NOMO-1 (cell line): ENCODE measurements at regions not wholly inside any gene's neighbourhood (a gene's known extent, or its start where the extent isn't known, plus 50 kb on each side); places are given as distances from the start of the nearest gene placed in this dataset.
A peak's percentile ranks its signal among the peaks of the same experiment; 100 is the strongest.

Experiments used
- DNase-seq, 2 experiments: peaks; one replicate each; lab custom pipeline; 2025; ENCODE audit not compliant: unreplicated experiment in 2 of 2; lab: John Stamatoyannopoulos, UW

DNA sequence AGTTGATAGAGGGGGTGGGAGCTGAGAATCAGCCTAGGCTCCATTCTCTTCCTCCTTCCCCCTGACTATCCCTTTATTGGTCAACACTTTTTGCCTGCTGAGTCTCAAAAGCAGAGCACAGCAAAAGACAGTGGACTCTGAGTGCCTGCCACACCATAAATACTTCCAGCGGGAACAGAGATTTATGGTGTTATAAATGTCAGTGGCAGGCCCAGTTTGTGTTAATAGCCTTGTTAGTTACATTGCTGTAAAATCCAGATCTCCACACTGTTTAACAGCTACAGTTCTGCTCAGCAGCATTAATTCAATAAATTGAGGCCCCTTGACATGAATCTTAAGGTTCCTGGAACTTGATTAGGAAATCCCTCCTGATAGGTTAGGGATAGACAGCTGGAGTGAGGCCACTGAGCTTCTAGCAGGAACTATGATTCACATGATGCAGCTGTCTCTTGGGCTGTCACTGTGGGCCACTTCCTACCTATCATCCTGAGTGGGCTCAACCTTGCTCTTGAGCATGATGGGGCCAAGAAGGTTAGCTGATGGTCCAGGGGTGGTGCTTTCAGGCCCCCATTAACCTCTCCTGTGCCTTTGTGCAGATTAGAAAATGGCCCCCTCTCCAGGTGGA lies 295.2 kb upstream of the SRRM4 start:
- no peak for DNase-seq

DNA sequence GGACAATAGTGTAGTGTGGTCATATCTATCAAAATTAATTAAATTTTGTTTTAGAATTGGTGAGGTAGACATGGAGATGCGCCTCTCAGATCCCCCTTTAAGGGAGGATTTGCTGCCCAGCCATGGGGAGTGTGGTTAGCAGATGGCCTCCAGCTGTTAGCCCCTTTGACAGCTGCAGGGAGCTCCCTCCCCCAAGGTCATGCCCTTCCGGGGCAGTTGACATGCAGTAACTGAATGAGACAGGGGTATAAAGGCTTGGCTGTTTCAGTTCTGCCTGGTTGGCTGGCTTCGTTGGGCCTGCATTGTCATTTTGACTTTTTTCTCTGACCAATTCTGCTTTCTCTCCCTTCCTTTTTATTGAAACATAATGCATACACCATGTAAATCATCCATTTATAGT lies 291.5 kb upstream of the SRRM4 start:
- DNase-seq: no peak

DNA sequence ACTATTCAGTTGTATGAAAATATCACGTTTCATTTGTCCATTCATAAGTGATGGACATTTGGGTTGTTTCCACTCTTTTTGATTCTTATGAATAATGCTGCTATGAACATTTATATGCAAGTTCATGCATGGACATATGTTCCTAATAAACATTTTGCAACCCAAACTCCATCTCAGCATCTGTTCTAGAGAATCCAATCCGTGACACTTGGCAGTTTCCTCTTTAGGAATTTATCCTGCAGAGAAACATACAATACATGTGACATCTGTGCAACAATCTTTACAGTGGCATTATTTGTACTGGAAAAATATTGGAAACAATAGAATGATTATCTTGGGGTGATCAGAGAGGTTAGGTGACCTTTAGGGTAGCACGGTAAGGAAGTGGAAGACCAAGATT lies 290.8 kb upstream of the SRRM4 start:
- no peak for DNase-seq

DNA sequence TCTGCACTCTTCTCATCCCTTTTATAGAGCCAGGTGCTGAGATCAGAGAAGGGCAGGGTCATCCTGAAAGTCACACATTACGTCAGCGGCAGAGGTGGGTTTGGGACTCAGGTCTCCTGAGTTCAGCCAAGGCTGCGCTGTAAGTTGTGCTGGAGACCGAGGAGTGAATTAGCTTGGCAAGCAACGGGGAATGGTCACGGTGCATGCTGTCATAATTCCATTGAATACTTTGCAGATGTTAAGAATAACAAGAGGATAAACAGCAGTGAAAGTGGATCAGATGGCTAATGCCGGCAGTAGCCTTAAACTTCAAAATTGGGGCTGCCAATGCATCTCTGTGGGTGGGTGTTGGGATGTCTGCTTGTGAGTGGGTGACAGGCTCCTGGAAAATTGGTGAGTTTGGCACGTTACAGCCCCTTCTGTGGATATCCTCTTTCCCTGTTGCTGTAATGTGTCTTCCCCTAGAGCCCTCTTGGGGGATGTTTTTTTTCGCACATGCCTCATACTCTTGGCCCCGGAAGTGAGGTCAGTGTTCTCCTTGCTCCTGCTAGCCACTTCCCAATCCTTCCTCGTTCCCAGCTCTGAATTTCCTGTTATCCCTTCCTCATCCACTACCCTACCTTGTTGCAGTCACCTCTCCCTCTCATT lies 287.1 kb upstream of the SRRM4 start:
- no peak for DNase-seq

DNA sequence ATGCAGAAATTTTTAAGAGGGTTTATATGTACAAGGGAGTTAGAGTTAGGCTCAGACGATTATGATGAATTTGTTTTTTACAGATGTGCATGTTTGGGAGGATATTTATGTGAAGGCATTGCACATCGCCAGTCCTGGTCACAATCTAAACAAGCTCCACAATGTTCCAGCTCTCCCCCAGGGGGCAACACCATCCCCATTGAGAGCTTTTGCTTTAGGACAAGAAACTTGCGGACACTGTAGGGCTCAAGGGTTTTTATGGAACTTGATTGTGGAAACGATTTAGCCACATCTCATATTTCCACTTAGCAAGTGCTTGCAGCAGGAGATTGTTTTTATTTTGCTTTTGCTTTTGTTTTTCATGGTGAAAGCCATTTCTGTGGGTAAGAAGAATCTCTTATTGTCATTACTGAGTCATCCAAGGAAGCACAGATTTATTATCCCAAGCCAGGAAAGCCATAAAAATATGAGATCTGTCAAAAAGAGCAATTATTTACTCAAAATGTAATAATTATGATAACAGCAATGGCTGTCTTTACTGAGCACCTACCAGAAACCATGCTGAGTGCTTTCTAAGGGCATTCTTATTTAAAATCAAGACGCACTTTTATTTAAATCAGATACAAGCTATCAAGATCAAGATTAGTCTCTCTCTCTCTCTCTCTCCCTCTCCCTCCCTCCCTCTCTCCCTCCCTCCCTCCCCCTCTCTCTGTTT lies 276.7 kb upstream of the SRRM4 start:
- no peak for DNase-seq

DNA sequence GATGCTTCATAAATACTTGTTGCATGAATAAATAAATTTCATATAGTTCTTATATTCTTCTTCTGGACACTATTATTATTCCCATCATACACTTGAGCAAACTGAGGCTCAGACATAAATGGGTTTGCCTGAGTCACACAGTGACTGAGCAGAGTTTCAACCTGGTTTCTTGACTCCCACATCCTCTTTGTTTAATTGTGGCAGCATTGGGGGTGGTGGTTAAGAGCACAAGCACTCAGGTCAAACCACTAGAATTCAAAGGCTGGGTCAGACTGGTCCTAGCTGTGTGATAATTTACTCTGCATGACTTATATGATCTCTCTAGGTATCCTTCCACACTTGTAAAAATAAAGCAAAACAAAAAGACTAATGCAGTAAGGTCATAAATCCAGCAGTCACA lies 274.9 kb upstream of the SRRM4 start:
- DNase-seq: no peak

DNA sequence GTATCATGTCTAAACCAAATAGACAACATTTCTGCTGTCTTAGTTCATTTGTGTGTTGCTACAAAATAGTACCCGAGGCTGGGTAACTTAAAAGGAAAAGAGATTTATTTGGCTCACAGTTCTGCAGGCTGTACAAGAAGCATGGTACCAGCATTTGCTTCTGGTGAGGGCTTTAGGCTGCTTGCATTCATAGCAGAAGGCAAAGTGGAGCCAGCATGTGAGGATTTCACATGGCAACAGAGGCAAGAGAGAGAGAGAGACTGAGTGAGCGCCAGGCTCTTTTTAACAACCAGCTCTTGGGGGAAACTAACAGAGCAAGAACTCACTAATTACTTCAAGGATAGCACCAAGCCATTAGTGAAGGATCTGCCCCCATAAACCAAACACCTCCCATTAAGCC lies 271.4 kb upstream of the SRRM4 start:
- no peak for DNase-seq

DNA sequence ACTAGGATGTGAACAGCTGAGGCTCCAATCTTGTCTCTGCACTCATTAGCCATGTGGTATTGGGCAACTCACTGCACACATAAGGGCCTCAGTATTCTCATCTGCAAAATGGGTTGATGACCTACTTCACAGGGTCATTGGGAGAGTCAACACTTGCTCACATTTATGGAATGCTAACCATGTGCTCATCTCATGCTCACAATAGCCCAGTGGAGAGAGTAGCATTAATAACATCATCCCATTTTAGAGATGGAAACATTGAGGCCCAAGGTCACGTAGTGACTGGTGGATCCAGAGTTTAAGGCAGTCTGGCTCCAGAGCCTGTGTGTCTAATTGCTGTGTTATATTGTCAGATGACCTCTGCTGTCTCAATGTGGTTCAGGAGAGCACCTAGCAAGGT lies 270.2 kb upstream of the SRRM4 start:
- no peak for DNase-seq

DNA sequence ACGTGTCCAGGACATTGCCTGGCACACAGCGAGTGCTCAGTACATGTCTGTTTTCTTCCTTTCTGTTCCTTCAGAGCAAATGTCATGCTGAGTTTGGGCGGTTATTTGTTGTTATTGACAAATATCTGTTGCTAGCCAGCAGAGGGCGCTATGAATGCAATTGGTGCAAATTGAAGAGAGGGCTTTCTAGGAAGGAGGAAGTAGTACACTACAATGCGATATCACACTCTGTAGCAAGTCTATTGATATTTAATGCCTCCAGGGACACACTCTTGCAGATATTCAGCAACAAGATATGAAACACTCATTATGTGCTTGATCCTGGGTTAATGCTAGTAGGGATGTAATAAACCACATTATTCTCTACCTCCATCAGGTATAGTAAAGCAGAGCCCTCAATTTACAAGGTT lies 267.3 kb upstream of the SRRM4 start:
- peak; percentile 5 to 30 for DNase-seq

DNA sequence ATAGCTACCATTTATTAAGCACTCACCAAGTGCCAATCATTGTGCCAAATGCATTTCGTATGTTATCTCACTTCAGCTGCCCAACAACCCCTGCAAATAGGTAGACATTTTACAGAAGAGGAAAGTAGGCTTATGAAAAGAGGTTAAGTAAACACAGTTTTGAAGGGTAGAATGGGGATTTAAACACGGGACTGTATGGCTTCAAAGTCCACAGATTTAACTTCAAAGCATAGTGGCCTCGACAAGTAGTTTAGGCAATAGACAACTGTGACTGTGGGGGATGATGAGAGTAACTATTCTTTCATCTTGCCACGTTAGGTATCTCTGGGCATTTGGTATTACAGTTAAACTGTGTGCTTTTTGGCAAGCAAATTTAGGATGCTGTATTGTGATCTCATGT lies 266.8 kb upstream of the SRRM4 start:
- DNase-seq: no peak

DNA sequence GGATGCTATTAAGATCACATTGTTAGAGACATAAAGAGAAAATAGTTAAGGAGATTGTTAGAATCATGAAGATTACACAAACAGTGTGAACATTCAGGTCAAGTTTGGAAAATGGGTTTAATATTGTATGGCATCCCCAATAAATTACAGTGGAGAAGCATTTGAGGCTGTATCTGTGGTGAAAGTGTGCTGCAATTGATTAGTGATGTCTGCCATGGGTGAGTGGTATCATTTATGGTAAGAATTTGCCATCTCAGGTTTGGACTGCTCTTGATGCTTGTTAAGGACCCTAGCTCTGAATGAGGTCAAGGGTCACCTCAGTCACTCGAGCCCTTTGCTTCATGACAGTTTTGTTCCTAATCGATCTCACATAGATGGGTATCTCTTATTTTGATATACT lies 265.7 kb upstream of the SRRM4 start:
- no peak for DNase-seq

DNA sequence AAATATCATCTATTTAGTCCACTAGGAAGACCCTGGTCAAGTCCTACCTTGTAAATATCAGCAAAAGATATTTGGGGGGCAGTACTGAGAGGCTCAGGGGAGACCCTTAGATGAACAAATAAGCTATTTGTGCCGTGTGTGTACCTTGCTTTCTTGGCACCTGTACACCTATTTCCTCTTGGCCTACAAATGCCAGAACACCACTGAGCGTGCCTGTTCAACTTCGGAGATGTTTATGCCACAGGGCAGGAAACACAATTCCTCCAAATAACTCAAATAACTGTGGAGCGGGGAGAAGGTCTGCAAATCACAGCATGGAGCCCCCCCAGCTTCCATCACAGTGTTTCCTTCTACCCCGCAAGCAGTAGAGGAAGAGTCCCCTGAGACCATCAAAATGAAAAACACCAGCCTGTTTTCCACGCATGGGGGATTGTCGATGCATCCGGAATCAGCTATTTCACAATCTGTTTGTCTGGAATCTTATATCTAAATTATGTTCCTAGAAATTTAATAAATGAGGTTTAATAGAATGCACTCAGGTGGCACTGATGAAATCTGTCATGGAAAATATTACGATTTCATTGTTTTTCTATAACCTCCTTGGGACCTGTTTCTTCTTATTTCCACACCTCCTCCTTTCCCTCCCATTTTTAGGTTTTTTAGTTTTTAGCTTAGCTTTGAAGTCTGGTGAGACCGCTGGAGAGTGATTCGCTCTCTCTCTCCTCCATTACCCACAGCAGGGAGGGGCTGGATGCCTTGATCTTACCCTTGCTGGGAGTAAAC lies 254.0 kb upstream of the SRRM4 start:
- no peak for DNase-seq

DNA sequence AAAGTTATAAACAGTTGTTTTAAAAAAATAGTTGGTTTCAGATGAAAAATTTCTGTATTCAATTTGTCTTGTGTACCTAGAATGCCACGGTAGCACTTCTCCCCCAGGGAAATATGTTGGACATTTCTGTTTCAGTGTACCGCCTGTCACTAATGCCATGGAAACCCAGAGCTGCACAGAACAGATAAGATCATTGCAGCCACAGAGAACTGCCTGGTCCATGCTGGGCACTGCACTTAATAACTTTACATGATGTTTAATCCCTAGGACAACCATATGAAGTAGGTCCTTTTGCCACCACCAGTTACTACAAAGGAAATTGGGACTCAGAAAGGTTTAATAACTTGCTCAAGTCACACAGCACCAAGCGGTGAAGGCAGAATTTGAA lies 253.4 kb upstream of the SRRM4 start:
- DNase-seq: no peak

DNA sequence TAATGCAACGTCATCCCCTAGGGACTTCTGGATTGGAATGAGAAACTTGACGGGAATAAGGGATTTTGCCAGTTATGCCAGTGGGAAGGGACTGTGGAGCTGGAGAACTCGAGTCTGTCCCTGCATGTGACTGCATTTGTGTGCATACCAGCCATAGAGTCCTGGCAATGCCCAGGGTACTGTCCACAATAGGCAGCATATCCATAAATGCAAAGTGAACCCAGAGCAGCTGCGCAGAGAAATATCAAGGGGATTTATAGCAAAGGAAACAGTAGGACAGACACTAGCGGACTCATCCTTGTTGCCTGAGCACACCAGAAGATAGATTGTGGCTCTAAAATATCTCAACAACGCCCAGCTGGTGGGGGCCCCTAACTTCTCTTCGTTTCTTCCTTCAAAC lies 247.1 kb upstream of the SRRM4 start:
- no peak for DNase-seq

DNA sequence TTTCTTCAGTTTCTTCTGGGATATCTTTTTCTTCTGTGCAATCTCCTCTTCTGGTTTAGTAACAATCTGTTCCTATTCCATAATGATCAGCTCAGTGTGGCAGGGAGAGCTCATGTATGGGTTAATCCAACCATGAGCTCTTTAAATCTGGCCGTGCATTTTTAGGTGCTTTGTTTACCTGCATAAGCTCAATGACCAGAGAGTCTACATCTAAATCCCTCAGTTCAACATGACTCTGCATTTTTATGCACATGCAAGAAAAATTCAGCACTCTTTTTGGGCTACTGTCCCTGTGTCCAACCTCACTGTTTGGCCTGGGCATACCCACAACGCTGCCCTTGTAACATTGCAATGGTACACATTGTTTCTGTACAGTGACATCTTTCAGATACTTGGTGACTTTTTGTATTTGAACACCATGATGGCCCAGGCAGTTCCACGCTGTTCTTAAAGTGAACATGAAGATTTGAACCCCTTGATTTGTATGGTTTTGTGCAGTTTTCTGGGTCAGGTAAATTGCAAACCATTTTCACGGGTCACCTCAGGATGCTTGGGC lies 243.3 kb upstream of the SRRM4 start:
- DNase-seq: no peak

DNA sequence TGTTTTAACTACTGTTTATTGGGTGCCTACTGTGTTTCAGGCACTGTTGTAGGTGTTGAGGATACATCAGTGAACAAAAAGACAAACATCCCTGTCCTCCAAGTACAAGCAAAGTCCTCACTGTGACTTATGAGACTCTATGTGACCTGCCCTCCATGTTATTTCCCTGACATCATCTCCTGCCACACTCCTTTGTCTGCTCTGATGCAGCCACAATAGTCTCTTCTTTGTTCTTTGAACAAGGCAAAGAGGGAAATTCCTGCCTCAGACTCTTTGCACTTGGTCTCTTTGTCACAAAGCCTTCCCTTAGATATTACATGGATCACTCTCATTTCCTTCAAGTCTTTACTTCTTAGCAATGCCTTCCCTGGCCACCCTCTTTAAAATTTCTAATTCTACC lies 240.1 kb upstream of the SRRM4 start:
- DNase-seq: no peak

DNA sequence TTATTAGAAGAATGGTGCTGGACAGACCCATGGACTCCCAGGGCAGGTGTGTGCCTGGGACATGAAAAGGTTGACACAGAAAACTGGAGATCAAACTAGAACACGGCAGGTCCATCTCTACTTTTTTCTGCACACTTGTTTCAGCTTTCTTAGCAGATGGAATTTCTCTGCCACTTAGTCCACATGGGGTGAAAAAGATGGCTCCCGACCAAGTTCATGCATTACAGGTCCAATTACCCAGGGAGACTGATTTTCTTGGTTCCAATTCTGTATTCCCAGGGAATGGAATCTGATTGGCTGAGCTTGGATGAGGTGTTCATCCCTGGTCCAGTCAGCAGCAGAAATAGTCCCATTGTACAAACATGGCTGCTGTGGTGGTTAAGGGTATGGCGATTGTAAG lies 238.9 kb upstream of the SRRM4 start:
- DNase-seq: no peak

DNA sequence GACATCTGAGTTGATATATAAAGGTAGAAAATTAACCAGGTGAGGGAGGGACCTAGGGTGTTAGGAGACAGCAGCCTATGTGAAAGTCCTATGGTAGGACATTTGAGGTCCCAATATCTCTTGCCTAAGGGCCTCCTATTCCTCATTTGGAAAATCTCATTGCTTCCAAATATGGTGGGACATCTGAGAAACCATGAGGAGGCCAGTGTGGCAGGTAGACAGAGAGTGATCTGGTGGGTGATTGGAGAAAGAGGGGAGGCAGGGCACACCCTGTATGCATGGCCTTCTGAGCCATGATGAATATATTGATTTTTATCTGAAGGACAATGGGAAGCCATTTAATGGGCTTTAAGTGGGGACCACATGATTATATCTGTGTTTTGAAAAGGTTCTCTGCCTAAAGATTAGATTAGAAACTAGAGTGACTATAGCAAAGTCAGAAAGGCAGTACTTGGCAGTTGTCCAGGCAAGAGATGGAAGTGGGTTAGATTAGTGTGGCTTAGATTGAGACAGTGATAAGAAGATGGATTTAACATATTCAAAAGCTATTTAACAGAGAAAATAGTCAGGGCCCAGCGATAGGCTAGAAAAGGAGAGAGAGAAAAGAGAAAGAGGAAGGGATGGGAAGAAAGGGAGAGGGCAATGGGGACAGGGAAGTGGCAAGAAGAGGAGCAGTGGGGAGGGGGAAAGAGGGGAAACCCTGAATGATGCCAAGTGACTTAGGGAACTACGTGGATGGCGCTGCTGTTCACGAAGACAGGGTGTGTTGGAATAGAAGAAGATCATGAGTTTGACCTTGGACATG lies 237.2 kb upstream of the SRRM4 start:
- no peak for DNase-seq

DNA sequence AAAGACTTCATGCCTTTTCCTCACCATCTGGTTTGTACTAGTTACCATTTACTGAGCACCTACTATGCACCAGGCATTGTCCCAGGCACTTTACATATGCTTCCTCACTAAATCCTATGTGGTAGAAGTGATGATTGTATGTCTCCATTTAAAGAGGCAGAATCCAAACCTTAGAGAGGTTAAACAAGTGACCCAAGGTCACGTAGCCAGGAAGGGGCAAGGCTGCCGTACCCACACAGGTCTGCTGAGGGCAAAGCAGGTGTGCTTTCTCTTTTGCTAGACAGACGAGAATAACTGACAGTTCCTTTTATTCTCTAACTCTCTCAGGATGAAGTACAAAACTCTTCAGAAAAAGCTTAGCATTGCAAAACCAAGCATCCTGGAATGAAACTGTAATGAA lies 235.2 kb upstream of the SRRM4 start:
- DNase-seq: no peak

DNA sequence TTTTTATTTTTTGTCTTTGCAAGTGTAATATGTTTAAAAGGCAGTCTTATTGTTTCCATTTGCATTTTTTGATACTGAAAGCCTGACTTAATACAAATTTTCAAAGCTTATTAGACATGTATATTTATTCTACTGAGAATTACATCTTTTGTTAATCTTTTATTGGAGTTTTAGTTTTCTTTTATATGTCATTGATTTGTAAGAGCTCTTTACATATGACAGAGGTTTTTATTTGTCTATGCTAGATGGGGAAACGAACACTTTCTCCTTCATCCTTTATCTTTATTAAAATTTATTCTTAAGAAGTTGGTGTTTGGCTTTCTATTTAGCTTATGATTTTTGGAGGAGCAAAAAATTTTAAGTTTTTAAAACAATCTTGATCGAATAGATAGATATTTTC lies 234.4 kb upstream of the SRRM4 start:
- no peak for DNase-seq

DNA sequence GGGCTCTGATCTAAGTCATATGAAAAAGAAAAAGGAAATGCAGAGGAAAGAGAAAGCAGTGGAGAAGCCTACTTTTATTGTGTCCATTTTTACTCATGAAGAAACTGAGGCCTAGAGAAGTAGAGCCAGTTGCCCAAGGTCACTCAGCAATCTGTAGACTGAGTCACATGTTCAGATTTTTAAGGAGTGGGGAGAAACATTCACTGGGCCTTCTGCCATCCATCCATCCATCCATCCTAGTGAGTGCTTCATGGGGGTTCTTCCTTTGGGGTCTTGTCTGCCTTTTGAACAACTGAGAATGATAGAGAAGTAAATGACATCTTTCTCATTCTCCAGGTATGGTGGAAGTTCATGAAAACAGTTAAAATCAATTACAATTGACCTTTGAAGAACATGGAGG lies 233.6 kb upstream of the SRRM4 start:
- no peak for DNase-seq
